ENCODE measurements at regions not wholly inside any gene's neighbourhood (a gene's known extent, or its start where the extent isn't known, plus 50 kb on each side); places are given as distances from the start of the nearest gene placed in this dataset.

DNA sequence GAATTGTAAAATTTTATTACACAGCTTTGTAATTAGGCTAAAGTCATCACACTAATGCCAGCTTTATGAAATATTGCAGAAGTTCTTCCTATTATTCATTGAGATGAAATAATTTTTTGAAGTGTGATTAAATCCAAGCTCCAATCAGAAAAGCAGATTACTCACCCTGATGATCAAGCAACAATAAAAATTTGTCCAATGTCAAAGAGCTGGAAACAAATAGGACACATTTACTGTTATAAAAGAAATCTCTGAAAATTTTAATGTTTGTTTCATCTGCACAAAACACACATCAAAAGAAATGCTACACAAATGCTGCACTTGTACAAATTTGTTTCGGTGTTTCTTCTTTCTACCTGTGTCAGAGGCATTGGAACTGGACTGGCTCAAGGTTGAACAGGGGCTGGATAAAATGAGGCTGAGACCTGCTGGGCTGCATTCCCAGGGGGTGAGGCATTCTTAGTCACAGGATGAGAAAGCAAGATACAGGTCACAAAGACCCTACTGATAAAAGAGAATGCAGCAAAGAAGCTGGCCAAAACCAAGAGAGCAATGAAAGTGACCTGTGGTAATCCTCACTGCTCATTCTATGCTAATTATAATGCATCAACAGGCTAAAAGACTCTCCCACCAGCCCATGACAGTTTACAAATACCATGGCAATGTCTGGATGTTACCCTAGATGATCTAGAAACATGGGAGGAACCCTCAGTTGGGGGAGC lies 78.3 kb downstream of the GASK1B start:
- TF ChIP-seq, protein P1, sequence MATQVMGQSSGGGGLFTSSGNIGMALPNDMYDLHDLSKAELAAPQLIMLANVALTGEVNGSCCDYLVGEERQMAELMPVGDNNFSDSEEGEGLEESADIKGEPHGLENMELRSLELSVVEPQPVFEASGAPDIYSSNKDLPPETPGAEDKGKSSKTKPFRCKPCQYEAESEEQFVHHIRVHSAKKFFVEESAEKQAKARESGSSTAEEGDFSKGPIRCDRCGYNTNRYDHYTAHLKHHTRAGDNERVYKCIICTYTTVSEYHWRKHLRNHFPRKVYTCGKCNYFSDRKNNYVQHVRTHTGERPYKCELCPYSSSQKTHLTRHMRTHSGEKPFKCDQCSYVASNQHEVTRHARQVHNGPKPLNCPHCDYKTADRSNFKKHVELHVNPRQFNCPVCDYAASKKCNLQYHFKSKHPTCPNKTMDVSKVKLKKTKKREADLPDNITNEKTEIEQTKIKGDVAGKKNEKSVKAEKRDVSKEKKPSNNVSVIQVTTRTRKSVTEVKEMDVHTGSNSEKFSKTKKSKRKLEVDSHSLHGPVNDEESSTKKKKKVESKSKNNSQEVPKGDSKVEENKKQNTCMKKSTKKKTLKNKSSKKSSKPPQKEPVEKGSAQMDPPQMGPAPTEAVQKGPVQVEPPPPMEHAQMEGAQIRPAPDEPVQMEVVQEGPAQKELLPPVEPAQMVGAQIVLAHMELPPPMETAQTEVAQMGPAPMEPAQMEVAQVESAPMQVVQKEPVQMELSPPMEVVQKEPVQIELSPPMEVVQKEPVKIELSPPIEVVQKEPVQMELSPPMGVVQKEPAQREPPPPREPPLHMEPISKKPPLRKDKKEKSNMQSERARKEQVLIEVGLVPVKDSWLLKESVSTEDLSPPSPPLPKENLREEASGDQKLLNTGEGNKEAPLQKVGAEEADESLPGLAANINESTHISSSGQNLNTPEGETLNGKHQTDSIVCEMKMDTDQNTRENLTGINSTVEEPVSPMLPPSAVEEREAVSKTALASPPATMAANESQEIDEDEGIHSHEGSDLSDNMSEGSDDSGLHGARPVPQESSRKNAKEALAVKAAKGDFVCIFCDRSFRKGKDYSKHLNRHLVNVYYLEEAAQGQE (IDR thresholded peaks at IDR 0.05; ENCODE audit: insufficient replicate concordance, low read depth) = no peak
- TF ChIP-seq, protein P2, sequence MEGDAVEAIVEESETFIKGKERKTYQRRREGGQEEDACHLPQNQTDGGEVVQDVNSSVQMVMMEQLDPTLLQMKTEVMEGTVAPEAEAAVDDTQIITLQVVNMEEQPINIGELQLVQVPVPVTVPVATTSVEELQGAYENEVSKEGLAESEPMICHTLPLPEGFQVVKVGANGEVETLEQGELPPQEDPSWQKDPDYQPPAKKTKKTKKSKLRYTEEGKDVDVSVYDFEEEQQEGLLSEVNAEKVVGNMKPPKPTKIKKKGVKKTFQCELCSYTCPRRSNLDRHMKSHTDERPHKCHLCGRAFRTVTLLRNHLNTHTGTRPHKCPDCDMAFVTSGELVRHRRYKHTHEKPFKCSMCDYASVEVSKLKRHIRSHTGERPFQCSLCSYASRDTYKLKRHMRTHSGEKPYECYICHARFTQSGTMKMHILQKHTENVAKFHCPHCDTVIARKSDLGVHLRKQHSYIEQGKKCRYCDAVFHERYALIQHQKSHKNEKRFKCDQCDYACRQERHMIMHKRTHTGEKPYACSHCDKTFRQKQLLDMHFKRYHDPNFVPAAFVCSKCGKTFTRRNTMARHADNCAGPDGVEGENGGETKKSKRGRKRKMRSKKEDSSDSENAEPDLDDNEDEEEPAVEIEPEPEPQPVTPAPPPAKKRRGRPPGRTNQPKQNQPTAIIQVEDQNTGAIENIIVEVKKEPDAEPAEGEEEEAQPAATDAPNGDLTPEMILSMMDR (IDR thresholded peaks at IDR 0.05; ENCODE audit: insufficient read depth, low read length) = no peak
- no peak for TF ChIP-seq POLR2AphosphoS5 (IDR thresholded peaks at IDR 0.05; ENCODE audit: low read depth)

Measured in HL-60 (cell line).